DOHH2 (cell line): ENCODE measurements at regions not wholly inside any gene's neighbourhood (a gene's known extent, or its start where the extent isn't known, plus 50 kb on each side); places are given as distances from the start of the nearest gene placed in this dataset.

Experiments used
- EZH2phosphoT487 ChIP-seq: fragments of 200-600 bp; sonication (generic); IDR thresholded peaks from 2 replicates; pipeline ENCODE4 v1.6.1; 2017; ENCODE audit warnings: borderline replicate concordance, mild to moderate bottlenecking, antibody characterized with exemption, low read length, moderate library complexity, mixed read lengths
- TF ChIP-seq, protein P1 (sequence below): fragments of 200-600 bp; sonication (generic); IDR thresholded peaks from one replicate; pipeline ENCODE4 v1.5.1; 2014; ENCODE audit warnings: antibody characterized with exemption, mild to moderate bottlenecking, low read depth, low read length; ENCODE audit not compliant: poor library complexity, severe bottlenecking

DNA sequence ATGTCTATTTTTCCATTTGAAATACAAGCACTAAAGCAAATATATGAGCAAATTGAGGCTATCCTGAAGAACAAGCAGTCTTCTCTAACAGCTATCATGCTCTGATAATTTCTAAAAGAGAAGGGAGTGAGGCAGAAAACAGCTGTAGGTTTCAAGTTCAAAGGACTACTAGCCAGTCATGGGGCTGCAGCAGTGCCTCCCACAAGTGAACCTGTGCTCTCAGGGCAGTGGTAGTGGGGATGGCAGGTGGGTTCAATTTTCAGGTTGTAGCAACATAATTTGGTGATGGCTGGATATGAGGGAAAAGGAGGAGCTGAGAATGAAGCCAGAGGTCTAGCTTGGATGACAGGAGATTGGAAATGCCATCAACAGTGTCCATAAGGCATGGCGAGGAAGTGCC lies 93.5 kb upstream of the ARHGAP20 start:
- TF ChIP-seq, protein P1, sequence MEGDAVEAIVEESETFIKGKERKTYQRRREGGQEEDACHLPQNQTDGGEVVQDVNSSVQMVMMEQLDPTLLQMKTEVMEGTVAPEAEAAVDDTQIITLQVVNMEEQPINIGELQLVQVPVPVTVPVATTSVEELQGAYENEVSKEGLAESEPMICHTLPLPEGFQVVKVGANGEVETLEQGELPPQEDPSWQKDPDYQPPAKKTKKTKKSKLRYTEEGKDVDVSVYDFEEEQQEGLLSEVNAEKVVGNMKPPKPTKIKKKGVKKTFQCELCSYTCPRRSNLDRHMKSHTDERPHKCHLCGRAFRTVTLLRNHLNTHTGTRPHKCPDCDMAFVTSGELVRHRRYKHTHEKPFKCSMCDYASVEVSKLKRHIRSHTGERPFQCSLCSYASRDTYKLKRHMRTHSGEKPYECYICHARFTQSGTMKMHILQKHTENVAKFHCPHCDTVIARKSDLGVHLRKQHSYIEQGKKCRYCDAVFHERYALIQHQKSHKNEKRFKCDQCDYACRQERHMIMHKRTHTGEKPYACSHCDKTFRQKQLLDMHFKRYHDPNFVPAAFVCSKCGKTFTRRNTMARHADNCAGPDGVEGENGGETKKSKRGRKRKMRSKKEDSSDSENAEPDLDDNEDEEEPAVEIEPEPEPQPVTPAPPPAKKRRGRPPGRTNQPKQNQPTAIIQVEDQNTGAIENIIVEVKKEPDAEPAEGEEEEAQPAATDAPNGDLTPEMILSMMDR, result no peak
- TF ChIP-seq EZH2phosphoT487, result no peak
